GM23248 (cell line): ENCODE measurements at regions not wholly inside any gene's neighbourhood (a gene's known extent, or its start where the extent isn't known, plus 50 kb on each side); places are given as distances from the start of the nearest gene placed in this dataset.

Source experiments
- EZH2 ChIP-seq: fragments of 200-600 bp; sonication (generic); IDR thresholded peaks from 2 replicates; pipeline ENCODE4 v1.6.1; 2018; ENCODE audit warnings: antibody characterized with exemption, mild to moderate bottlenecking; ENCODE audit not compliant: insufficient read depth, poor library complexity, severe bottlenecking
- EZH2phosphoT487 ChIP-seq: fragments of 200-600 bp; sonication (generic); IDR thresholded peaks from 2 replicates; pipeline ENCODE4 v1.6.1; 2018; ENCODE audit warnings: antibody characterized with exemption, moderate library complexity, mild to moderate bottlenecking, low read depth; ENCODE audit not compliant: insufficient read depth

DNA sequence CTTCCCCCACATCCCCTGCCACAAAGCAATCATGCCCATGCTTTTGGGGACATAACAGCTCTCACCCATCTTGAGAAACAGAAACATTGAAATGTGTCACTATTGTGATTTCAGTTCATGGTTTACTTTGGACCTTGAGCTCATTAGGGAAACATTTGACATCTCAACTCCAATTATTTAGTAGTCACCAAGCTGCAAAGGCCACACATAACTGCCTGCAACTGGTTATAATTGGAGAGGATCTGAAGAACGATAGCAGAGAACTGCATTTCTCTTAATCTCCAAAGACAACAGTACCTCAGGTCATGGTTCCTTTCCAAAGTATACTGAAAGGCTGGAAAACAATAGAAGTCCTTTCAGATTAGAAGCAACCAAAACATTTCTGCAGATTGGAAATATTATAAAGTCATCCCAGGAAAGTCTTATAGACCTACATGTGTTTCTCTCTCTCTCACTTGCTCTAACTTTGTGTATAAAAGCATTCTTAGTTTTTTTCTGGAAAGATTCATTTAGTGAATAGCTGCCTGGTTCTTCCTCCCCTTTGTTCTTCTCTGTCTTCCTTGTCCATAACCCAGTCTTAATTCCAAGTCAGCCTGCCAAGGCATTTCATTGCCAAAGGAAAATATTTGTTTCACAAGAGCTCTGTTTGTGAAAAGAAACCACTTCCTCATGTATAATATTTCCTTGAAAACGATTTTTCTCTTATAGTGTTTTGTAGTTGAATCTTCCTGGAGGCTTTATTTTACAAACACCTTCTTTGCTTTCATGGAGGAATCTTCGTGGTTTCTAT is 426.8 kb downstream of the ADGRL2 start:
- TF ChIP-seq EZH2 (no peak), EZH2phosphoT487 (no peak)
